Posterior vena cava (tissue), 2 donors: ENCODE measurements at regions not wholly inside any gene's neighbourhood (a gene's known extent, or its start where the extent isn't known, plus 50 kb on each side); places are given as distances from the start of the nearest gene placed in this dataset.

Experiments used
- DNase-seq: peaks from one replicate; pipeline ENCODE4 v3.0.0-alpha.2; 2020; ENCODE audit warnings: low spot score
- intact Hi-C, 2 donors: fragments of 100-400 bp; cut with DNase I; formaldehyde crosslinking; loops; one replicate each; pipeline versions ENCODE4 v1.14.1 to v1.14.2; 2022 to 2023
- donor health status: DM: yes; HTN: yes; CAD: no.
- donor health status: DM: yes; HTN: yes; CAD: no.

- intact Hi-C loops = loop anchor here in 1 of 2 donors (5.0 kb wide), 1 partner anchor 1174 kb away; no protein-coding TSS in a partner anchor
- no peak for DNase-seq
Observed at GRCh38 chr5:141756196-141756595, 74.2 kb upstream of the ARAP3 start.

GRCh38 chr5:141753971-141754713, 72.1 kb upstream of the ARAP3 start:
- DNase-seq = no peak
- intact Hi-C loops = no loop called here

GRCh38 chr5:141753143-141753970, 71.3 kb upstream of the ARAP3 start:
- DNase-seq = no peak
- intact Hi-C loops = no loop called here

GRCh38 chr5:141747152-141748141, 65.4 kb upstream of the ARAP3 start:
- peak; percentile 90 for DNase-seq
- intact Hi-C loops = no loop called here

GRCh38 chr5:141746395-141746794, 64.4 kb upstream of the ARAP3 start:
- intact Hi-C loops = no loop called here
- DNase-seq = peak; percentile 6

- intact Hi-C loops = no loop called here
- peak; percentile 28 for DNase-seq
Observed at GRCh38 chr5:141745390-141745789, 63.4 kb upstream of the ARAP3 start.

- intact Hi-C loops = no loop called here
Observed at GRCh38 chr5:141743866-141744272, 61.8 kb upstream of the ARAP3 start.

GRCh38 chr5:141742866-141743851, 61.1 kb upstream of the ARAP3 start:
- peak; percentile 81 for DNase-seq
- intact Hi-C loops = no loop called here

More at GRCh38 chr5:141743866-141744272, 61.8 kb upstream of the ARAP3 start:
- DNase-seq = peak; percentile 1

GRCh38 chr5:141742144-141742543, 60.1 kb upstream of the ARAP3 start:
- intact Hi-C loops = no loop called here
- peak; percentile 58 for DNase-seq

- intact Hi-C loops = no loop called here
- DNase-seq = no peak
Observed at GRCh38 chr5:141740885-141741284, 58.9 kb upstream of the ARAP3 start.

GRCh38 chr5:141737535-141737934, 55.5 kb upstream of the ARAP3 start:
- no peak for DNase-seq
- intact Hi-C loops = loop anchor here in 1 of 2 donors (5.0 kb wide), 1 partner anchor 1730 kb away; no protein-coding TSS in a partner anchor

GRCh38 chr5:141735823-141736222, 53.8 kb upstream of the ARAP3 start:
- DNase-seq = peak; percentile 12
- intact Hi-C loops = loop anchor here in 1 of 2 donors (5.0 kb wide), 1 partner anchor 1729 kb away; no protein-coding TSS in a partner anchor

- intact Hi-C loops = loop anchor here in 1 of 2 donors (5.0 kb wide), 1 partner anchor 1727 kb away; no protein-coding TSS in a partner anchor
- peak; percentile 83 for DNase-seq
Observed at GRCh38 chr5:141734501-141735229, 52.6 kb upstream of the ARAP3 start.

- intact Hi-C loops = no loop called here
- DNase-seq = no peak
Observed at GRCh38 chr5:141733198-141733597, 51.2 kb upstream of the ARAP3 start.

- DNase-seq = no peak
- intact Hi-C loops = no loop called here
Observed at GRCh38 chr5:141732417-141732816, 50.4 kb upstream of the ARAP3 start.
